NT2/D1 (cell line): ENCODE measurements at regions not wholly inside any gene's neighbourhood (a gene's known extent, or its start where the extent isn't known, plus 50 kb on each side); places are given as distances from the start of the nearest gene placed in this dataset.

ENCODE experiments used
- SUZ12 ChIP-seq: IDR thresholded peaks from 2 replicates; pipeline ENCODE4 v1.6.1; 2011; ENCODE audit not compliant: insufficient read length, insufficient read depth; ENCODE audit errors: extremely low read depth
- YY1 ChIP-seq: IDR thresholded peaks from 2 replicates; pipeline ENCODE4 v1.6.1; 2011; ENCODE audit not compliant: insufficient read length, insufficient read depth
- ZNF274 ChIP-seq: IDR thresholded peaks from 2 replicates; pipeline ENCODE4 v1.6.1; 2011; ENCODE audit warnings: mild to moderate bottlenecking, low read depth, low read length

DNA sequence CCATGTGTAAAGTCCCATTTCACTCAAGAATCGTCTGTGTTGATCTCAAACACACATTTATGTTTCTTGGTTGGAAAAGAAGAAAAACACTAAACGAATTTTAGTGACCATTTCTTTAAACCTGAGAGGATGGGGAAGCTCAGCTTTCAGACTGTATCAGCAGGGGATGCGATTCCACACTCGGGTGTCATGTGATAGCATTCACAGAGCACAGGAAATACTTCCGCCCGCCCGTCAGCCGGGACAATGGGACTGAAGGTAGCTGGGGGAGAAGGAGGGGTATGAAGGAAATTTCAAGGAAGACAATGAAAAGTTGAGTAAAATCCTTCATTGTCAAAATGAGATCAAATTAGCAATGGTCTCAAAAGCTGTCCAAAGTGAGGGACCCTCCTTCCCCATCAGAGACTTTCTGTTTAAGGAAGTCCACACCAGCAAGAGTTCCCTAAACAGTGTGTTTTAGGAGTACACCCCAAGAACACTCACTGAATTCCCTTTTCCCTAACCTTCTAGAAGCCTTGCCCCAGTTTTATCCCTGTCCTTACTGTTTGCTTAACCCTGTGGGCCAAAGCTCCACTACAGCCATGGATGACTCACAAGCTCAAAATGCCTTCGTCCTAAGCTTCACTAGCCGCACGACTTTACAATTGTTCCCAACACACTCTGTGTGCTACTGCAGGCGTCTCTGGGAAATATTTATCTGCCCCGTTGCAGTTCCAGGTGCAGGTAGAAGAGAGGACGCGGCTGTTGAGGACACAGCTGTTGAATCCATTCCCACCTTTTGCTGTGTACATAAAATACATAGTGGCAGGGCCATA, 51.4 kb upstream of the SIM2 start:
- TF ChIP-seq SUZ12 (no peak), ZNF274 (no peak), YY1 (no peak)
